Peyer's patch (tissue), 4 donors: ENCODE measurements at regions not wholly inside any gene's neighbourhood (a gene's known extent, or its start where the extent isn't known, plus 50 kb on each side); places are given as distances from the start of the nearest gene placed in this dataset.

Source experiments
- DNase-seq, 3 donors: peaks; one replicate each; pipeline ENCODE4 v3.0.0-alpha.2; 2017 to 2019
- H3K27ac ChIP-seq, 4 donors: fragments of 200-600 bp; sonication (generic); one replicate each; pipeline ENCODE4 v1.5.1; 2016 to 2019
- H3K27me3 ChIP-seq, 2 donors: fragments of 200-600 bp; sonication (generic); one replicate each; pipeline ENCODE4 v1.5.1; 2019
- H3K36me3 ChIP-seq, 3 donors: fragments of 200-600 bp; sonication (generic); one replicate each; pipeline ENCODE4 v1.5.1; 2016 to 2019
- H3K4me1 ChIP-seq, 4 donors: fragments of 200-600 bp; sonication (generic); one replicate each; pipeline ENCODE4 v1.5.1; 2016 to 2019
- H3K4me3 ChIP-seq, 4 donors: fragments of 200-600 bp; sonication (generic); 1 replicate in 3 of 4; 2 replicates in 1 of 4; pipeline ENCODE4 v1.5.1; 2016 to 2019; ENCODE audit warnings: mild to moderate bottlenecking in 1 of 4
- H3K9me3 ChIP-seq, 4 donors: fragments of 200-600 bp; sonication (generic); one replicate each; pipeline ENCODE4 v1.5.1; 2016 to 2019; ENCODE audit warnings: mild to moderate bottlenecking in 1 of 4
- POLR2A ChIP-seq, 2 donors: fragments of 450-650 bp; IDR thresholded peaks; one replicate each; pipeline ENCODE4 v1.5.1; 2017; ENCODE audit warnings: antibody characterized with exemption in 2 of 2, mild to moderate bottlenecking in 2 of 2, moderate library complexity in 2 of 2
- TF ChIP-seq, protein P1 (sequence below), 6 experiments: fragments of 450-650 bp in 4 of 6; fragments of 200-600 bp in 2 of 6; sonication (generic) in 1 of 6; IDR thresholded peaks; one replicate each; pipeline ENCODE4 v1.5.1; 2017 to 2019; ENCODE audit warnings: antibody characterized with exemption in 6 of 6, mild to moderate bottlenecking in 3 of 6, moderate library complexity in 1 of 6

DNA sequence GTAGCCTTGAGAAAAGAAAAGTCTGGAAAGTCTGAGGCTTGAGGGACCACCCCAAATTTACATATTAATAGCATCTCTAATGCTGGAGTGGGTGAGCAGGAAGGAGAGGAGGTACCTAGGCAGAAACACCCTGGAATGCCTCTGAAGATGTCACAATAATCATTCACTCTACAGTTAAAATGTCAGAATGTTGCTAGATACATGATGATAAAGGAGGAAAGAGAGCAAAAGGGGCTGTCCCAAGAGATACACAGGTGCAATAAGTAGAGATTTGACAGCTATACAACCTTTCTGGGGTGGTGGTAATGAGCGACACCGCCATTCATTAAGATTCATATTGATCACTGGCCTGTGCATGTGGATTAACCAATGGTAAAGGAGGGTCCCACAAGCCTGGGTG, 540.5 kb upstream of the FBXO33 start:
- DNase-seq = no peak
- TF ChIP-seq, protein P1, sequence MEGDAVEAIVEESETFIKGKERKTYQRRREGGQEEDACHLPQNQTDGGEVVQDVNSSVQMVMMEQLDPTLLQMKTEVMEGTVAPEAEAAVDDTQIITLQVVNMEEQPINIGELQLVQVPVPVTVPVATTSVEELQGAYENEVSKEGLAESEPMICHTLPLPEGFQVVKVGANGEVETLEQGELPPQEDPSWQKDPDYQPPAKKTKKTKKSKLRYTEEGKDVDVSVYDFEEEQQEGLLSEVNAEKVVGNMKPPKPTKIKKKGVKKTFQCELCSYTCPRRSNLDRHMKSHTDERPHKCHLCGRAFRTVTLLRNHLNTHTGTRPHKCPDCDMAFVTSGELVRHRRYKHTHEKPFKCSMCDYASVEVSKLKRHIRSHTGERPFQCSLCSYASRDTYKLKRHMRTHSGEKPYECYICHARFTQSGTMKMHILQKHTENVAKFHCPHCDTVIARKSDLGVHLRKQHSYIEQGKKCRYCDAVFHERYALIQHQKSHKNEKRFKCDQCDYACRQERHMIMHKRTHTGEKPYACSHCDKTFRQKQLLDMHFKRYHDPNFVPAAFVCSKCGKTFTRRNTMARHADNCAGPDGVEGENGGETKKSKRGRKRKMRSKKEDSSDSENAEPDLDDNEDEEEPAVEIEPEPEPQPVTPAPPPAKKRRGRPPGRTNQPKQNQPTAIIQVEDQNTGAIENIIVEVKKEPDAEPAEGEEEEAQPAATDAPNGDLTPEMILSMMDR (IDR thresholded peaks at IDR 0.05) = no peak
- no peak for TF ChIP-seq POLR2A (IDR thresholded peaks at IDR 0.05)
- Histone ChIP-seq H3K4me3 (no peak overlapping the region), H3K4me1 (no peaks in the 10 kb centered on the region), H3K36me3 (no peaks in the 10 kb centered on the region), H3K27ac (no peak overlapping the region), H3K9me3 (no peaks in the 10 kb centered on the region), H3K27me3 (no peaks in the 10 kb centered on the region)

DNA sequence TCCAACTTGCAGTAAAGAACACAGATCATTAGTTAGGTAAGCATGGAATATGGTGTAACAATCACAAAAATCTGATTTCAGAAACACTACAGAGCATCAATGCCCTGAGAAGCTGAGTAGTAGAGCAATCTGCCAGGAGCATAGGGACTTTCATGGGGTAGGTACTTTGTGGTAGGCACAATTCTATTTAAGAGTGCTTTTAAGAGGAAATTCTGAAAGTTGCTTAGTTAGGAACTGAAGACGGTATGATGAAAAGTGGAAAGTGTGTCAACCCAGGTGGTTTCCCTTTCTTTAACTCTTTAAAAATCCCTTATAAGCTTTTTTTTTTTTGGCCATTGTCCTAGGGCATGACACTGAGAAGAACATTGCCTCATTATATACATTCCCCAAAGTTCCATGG, 535.7 kb upstream of the FBXO33 start:
- DNase-seq = no peak
- no peaks in the 10 kb centered on the region for H3K4me1 ChIP-seq
- no peak overlapping the region for H3K4me3 ChIP-seq
- H3K9me3 ChIP-seq = no peaks in the 10 kb centered on the region
- no peaks in the 10 kb centered on the region for H3K27me3 ChIP-seq
- no peaks in the 10 kb centered on the region for H3K36me3 ChIP-seq
- no peak overlapping the region for H3K27ac ChIP-seq
- TF ChIP-seq, protein P1 (IDR thresholded peaks at IDR 0.05) = no peak
- no peak for TF ChIP-seq POLR2A (IDR thresholded peaks at IDR 0.05)

DNA sequence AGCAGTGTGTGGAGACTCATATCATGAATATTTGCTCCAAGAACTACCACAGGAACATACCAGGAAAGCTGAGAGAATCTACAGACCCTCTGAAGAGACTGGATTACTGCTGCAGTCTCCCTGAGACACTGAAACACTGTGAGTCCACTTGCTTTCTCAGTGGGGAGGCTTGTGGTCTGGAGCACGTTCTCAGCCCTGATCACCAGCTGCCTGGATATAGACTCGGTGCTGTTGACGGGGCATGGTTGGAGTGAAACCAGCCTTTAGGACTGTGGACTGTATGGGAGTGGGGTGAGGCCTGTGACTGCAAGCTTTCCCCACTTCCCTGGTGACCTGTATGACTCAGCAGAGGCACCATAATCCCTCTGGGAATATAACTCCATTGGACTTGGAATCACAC, 525.8 kb upstream of the FBXO33 start:
- Histone ChIP-seq H3K27ac (no peak overlapping the region), H3K4me1 (no peaks in the 10 kb centered on the region), H3K4me3 (no peak overlapping the region), H3K27me3 (no peaks in the 10 kb centered on the region), H3K36me3 (no peaks in the 10 kb centered on the region), H3K9me3 (peaks cover 0 to 4% (median 0%) of the 10 kb centered on the region in 4 donors)
- no peak for TF ChIP-seq POLR2A (IDR thresholded peaks at IDR 0.05)
- TF ChIP-seq, protein P1 (IDR thresholded peaks at IDR 0.05) = no peak
- DNase-seq = no peak

DNA sequence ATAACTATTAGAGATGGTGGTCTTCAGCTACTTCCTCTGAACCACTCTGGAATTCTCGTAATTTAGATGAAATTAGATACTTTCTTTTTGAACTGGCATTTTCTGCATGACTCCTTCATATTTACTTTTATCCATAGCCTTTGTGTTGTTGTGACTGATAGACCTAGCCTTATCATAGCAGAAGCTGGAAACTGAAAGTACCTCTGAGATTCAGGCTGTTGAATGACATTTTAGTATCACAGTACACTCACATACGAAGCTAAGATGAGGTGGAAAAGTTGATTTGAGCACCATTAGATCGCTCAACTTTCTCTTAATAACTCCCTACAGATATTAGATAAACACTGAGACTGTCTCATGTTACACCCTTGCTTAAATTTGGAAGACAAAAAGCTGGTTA, 525.1 kb upstream of the FBXO33 start:
- H3K4me1 ChIP-seq = no peaks in the 10 kb centered on the region
- H3K36me3 ChIP-seq = no peaks in the 10 kb centered on the region
- H3K9me3 ChIP-seq = peaks cover 0 to 4% (median 0%) of the 10 kb centered on the region in 4 donors
- TF ChIP-seq, protein P1 (IDR thresholded peaks at IDR 0.05) = no peak
- TF ChIP-seq POLR2A (IDR thresholded peaks at IDR 0.05) = no peak
- H3K27ac ChIP-seq = no peak overlapping the region
- no peak overlapping the region for H3K4me3 ChIP-seq
- H3K27me3 ChIP-seq = no peaks in the 10 kb centered on the region
- DNase-seq = no peak

DNA sequence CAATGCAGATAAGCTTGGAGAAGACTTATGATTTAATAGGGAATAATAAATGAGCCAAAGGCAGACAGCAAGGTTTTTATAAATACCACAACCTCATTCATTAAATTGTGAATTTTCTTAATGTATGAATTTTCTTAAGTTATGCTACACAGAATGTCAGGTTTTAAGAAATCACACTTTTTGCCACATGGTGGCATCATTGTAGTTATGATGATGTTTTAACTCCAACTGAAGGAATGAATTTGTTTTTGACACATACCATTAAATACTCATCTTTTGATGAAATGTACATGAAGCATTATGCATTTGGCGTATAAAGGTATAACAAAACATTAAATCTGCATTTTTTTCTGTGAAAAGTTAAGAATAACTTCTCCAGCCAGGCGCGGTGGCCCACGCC, 524.1 kb upstream of the FBXO33 start:
- H3K9me3 ChIP-seq = peaks cover 0 to 6% (median 0%) of the 10 kb centered on the region in 4 donors
- no peak for DNase-seq
- H3K36me3 ChIP-seq = no peaks in the 10 kb centered on the region
- no peak overlapping the region for H3K27ac ChIP-seq
- TF ChIP-seq, protein P1 (IDR thresholded peaks at IDR 0.05) = no peak
- TF ChIP-seq POLR2A (IDR thresholded peaks at IDR 0.05) = no peak
- H3K4me3 ChIP-seq = no peak overlapping the region
- no peaks in the 10 kb centered on the region for H3K4me1 ChIP-seq
- H3K27me3 ChIP-seq = no peaks in the 10 kb centered on the region

GRCh38 chr14:39948235-39948634, 516.0 kb upstream of the FBXO33 start:
- Histone ChIP-seq H3K27me3 (no peaks in the 10 kb centered on the region), H3K27ac (no peak overlapping the region), H3K36me3 (no peaks in the 10 kb centered on the region), H3K4me1 (no peaks in the 10 kb centered on the region), H3K9me3 (peaks cover 0 to 5% (median 0%) of the 10 kb centered on the region in 4 donors), H3K4me3 (no peak overlapping the region)
- TF ChIP-seq, protein P1 (IDR thresholded peaks at IDR 0.05) = no peak
- TF ChIP-seq POLR2A (IDR thresholded peaks at IDR 0.05) = no peak
- DNase-seq = no peak
